Body of pancreas (tissue), 4 donors: ENCODE measurements at regions not wholly inside any gene's neighbourhood (a gene's known extent, or its start where the extent isn't known, plus 50 kb on each side); places are given as distances from the start of the nearest gene placed in this dataset.

ENCODE experiments used
- ATAC-seq: fragments of 150-250 bp; one replicate; pipeline ENCODE4 v1.9.1; 2016
- DNase-seq, 4 donors: peaks; one replicate each; pipeline ENCODE4 v3.0.0-alpha.2; 2019
- H3K27ac ChIP-seq, 4 donors: fragments of 200-600 bp; sonication (generic); 1 replicate in 3 of 4; 2 replicates in 1 of 4; pipeline versions ENCODE4 v1.5.1 to v1.6.1; 2016 to 2019; ENCODE audit warnings: mild to moderate bottlenecking in 1 of 4, mixed read lengths in 1 of 4, moderate library complexity in 1 of 4
- H3K27me3 ChIP-seq, 2 donors: fragments of 200-600 bp; sonication (generic); one replicate each; pipeline ENCODE4 v1.6.0; 2016; ENCODE audit warnings: mild to moderate bottlenecking in 1 of 2
- H3K36me3 ChIP-seq, 2 donors: fragments of 200-600 bp; sonication (generic); replicated peaks in 1 of 2; 2 replicates each; pipeline ENCODE4 v1.5.1; 2016; ENCODE audit warnings: low read depth in 2 of 2; ENCODE audit not compliant: insufficient read depth in 1 of 2
- H3K4me1 ChIP-seq: fragments of 200-600 bp; sonication (generic); one replicate; pipeline ENCODE4 v1.6.0; 2016
- H3K4me3 ChIP-seq, 2 donors: fragments of 200-600 bp; sonication (generic); 1 replicate in 1 of 2; 2 replicates in 1 of 2; pipeline ENCODE4 v1.5.1; 2016 to 2019
- H3K9me3 ChIP-seq, 3 donors: fragments of 200-600 bp; sonication (generic); 1 replicate in 2 of 3; 2 replicates in 1 of 3; pipeline ENCODE4 v1.5.1; 2016
- POLR2A ChIP-seq, 3 donors: fragments of 450-650 bp; IDR thresholded peaks; one replicate each; pipeline ENCODE4 v1.6.1; 2016; ENCODE audit warnings: antibody characterized with exemption in 3 of 3, mild to moderate bottlenecking in 2 of 3
- WGBS, 2 donors: methylation state at CpG; one replicate each; pipeline ENCODE4 v1.1.5; 2017; 5-methylcytosine and 5-hydroxymethylcytosine counted together
- intact Hi-C: fragments of 100-400 bp; cut with DNase I; formaldehyde crosslinking; loops from one replicate; pipeline ENCODE4 v1.15.1; 2023
- TF ChIP-seq, protein P1 (sequence below), 7 experiments: fragments of 450-650 bp in 4 of 7; fragments of 200-600 bp in 3 of 7; sonication (generic) in 3 of 7; IDR thresholded peaks; one replicate each; pipeline ENCODE4 v1.5.1; 2016 to 2019; ENCODE audit warnings: antibody characterized with exemption in 7 of 7

DNA sequence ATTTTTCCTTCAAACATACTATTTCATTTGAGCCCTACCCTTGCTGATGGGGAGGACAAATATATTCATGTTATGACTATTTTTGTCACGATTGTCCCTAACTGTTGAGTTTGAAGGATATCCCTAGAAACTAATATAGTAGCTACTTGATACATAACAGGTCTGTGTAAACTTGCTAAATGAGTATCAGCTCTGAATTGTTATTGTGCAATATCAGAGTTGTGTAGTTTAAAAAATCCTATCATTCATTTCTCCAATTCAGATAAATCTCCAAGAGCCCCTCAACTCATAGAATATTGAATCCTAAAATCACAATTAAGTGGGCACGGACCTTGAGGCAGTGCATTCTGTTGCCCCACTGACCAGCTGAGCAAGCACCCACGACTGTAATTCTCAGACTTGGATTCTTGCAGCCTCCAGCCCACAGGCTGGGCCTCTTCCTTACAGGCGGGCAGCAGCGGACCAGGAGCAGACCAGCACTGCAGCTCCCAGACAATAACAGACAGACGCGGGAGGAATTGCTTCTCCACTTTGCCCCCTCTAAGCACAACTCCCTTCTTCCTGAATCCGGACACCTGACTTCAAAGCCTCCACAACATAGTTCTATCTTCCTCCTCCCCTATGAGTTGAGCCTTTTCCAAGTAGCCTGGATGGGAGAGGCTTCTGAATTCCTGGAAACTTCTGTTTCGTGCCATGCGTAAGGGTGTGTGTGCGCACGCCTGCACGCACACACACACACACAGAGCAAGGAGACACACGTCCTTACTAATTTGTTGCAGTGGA lies 337.6 kb upstream of the ARGLU1 start:
- Histone ChIP-seq H3K27me3 (no peaks in the 10 kb centered on the region), H3K36me3 (no peaks in the 10 kb centered on the region), H3K27ac (no peak overlapping the region), H3K9me3 (no peaks in the 10 kb centered on the region), H3K4me1 (no peaks in the 10 kb centered on the region), H3K4me3 (no peak overlapping the region)
- ATAC-seq (no peak), DNase-seq (no peak)
- intact Hi-C loops: no loop called here
- WGBS, 2 donors: 73 to 83% methylated on average over 14 of the region's 14 CpGs
- no peak for TF ChIP-seq POLR2A (IDR thresholded peaks at IDR 0.05)
- TF ChIP-seq, protein P1, sequence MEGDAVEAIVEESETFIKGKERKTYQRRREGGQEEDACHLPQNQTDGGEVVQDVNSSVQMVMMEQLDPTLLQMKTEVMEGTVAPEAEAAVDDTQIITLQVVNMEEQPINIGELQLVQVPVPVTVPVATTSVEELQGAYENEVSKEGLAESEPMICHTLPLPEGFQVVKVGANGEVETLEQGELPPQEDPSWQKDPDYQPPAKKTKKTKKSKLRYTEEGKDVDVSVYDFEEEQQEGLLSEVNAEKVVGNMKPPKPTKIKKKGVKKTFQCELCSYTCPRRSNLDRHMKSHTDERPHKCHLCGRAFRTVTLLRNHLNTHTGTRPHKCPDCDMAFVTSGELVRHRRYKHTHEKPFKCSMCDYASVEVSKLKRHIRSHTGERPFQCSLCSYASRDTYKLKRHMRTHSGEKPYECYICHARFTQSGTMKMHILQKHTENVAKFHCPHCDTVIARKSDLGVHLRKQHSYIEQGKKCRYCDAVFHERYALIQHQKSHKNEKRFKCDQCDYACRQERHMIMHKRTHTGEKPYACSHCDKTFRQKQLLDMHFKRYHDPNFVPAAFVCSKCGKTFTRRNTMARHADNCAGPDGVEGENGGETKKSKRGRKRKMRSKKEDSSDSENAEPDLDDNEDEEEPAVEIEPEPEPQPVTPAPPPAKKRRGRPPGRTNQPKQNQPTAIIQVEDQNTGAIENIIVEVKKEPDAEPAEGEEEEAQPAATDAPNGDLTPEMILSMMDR (IDR thresholded peaks at IDR 0.05): no peak

DNA sequence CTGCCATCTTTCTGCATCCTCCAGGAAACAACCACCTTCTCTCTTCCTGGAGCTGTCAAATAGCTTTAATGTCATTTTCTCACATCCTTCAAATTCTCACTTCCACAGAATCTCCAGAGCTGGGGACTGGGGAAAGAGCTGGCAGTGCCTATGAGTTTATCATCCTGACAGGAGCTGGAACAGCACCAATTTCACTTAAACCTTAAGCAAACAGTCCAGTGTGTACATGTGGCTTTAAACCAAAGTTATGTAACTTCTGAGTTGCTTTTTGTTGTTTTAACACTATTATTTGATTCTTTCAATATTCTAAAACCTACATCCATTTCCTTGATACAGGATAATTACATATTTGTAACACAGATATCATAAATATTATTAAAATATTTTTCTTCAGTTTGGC lies 331.5 kb upstream of the ARGLU1 start:
- intact Hi-C loops: no loop called here
- no peak overlapping the region for H3K27ac ChIP-seq
- H3K36me3 ChIP-seq: no peaks in the 10 kb centered on the region
- ATAC-seq (no peak), DNase-seq (peak in 2 of 4 donors; percentile 10 to 20)
- H3K27me3 ChIP-seq: no peaks in the 10 kb centered on the region
- peaks cover 9% of the 10 kb centered on the region for H3K4me1 ChIP-seq
- TF ChIP-seq, protein P1 (IDR thresholded peaks at IDR 0.05): no peak
- no peak for TF ChIP-seq POLR2A (IDR thresholded peaks at IDR 0.05)
- H3K4me3 ChIP-seq: no peak overlapping the region
- H3K9me3 ChIP-seq: no peaks in the 10 kb centered on the region

DNA sequence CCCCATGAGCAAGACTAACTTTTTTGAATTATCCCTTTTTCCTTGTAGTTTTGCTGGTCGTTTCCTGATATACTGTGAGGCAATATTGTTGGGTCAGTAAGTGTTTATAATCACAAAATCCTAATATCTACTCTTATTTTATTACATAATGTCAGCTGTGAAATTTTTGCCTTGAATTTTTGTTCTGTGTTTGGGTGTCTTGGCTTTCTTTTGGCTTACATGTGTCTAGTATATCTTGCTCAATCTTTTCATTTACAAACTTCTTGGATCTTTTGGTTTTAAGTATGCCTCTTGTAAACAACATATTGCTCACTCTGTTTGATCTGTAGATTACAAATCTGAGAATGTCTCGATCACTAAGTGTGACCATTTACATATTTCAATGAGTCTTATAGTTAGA lies 330.3 kb upstream of the ARGLU1 start:
- ATAC-seq (no peak), DNase-seq (no peak)
- 71 to 73% methylated on average over 2 of the region's 2 CpGs for WGBS, 2 donors
- Histone ChIP-seq H3K36me3 (no peaks in the 10 kb centered on the region), H3K9me3 (no peaks in the 10 kb centered on the region), H3K27me3 (no peaks in the 10 kb centered on the region), H3K4me3 (no peak overlapping the region), H3K4me1 (peaks cover 9% of the 10 kb centered on the region), H3K27ac (no peak overlapping the region)
- no peak for TF ChIP-seq POLR2A (IDR thresholded peaks at IDR 0.05)
- TF ChIP-seq, protein P1 (IDR thresholded peaks at IDR 0.05): no peak
- intact Hi-C loops: no loop called here

DNA sequence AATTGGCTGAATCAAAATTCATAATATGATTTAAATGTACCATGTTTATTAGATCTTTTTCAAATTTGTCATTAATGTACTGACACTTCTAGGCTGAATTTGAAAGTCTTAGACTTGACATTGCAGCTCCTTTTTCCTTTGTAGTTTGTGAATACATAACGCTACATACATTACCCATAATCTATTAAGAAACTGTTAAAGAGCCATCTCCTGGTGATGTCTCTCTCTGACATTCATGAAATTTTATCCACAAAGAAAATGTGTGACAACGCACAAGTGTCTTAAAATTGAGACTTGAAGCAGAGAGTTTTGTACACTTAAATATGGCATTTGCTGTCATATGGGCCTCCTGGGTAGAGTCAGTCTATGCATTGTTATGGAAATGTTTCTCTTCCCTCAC lies 320.2 kb upstream of the ARGLU1 start:
- WGBS, 2 donors: 94 to 97% methylated on average over 2 of the region's 2 CpGs
- Histone ChIP-seq H3K36me3 (no peaks in the 10 kb centered on the region), H3K4me3 (no peak overlapping the region), H3K27ac (no peak overlapping the region), H3K4me1 (no peaks in the 10 kb centered on the region), H3K9me3 (no peaks in the 10 kb centered on the region), H3K27me3 (no peaks in the 10 kb centered on the region)
- intact Hi-C loops: no loop called here
- TF ChIP-seq, protein P1 (IDR thresholded peaks at IDR 0.05): no peak
- TF ChIP-seq POLR2A (IDR thresholded peaks at IDR 0.05): no peak
- ATAC-seq (no peak), DNase-seq (no peak)

DNA sequence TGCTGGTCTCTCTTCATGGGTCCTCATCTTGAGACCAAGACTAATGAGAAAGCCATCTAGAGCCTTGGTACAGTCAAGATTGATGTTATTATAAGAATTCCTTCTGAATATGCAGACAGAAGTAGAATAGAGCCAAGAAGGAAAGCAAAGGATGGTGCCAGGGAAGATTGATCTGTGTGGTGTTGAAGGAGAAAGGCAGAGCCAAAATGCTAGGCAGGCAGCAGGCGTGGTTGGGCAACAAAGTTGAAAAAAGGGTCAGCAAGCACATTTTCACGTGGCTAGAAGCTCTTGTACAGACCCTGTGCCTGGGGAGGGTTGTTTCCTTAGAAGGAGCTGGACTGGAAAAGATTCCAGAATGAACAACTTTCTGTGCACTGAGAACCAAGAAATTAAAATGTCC lies 319.7 kb upstream of the ARGLU1 start:
- no peak for TF ChIP-seq POLR2A (IDR thresholded peaks at IDR 0.05)
- TF ChIP-seq, protein P1 (IDR thresholded peaks at IDR 0.05): no peak
- Histone ChIP-seq H3K4me3 (no peak overlapping the region), H3K27me3 (no peaks in the 10 kb centered on the region), H3K9me3 (no peaks in the 10 kb centered on the region), H3K27ac (no peak overlapping the region), H3K36me3 (no peaks in the 10 kb centered on the region), H3K4me1 (no peaks in the 10 kb centered on the region)
- ATAC-seq (no peak), DNase-seq (no peak)
- intact Hi-C loops: no loop called here
- 80 to 87% methylated on average over 2 of the region's 2 CpGs for WGBS, 2 donors
